GM15510 (cell line): ENCODE measurements at regions not wholly inside any gene's neighbourhood (a gene's known extent, or its start where the extent isn't known, plus 50 kb on each side); places are given as distances from the start of the nearest gene placed in this dataset.

Experiments
- POLR2A ChIP-seq: IDR thresholded peaks from 3 replicates; pipeline ENCODE4 v1.6.1; 2011; ENCODE audit warnings: borderline replicate concordance; ENCODE audit not compliant: insufficient read length; ENCODE audit errors: extremely low read depth

DNA sequence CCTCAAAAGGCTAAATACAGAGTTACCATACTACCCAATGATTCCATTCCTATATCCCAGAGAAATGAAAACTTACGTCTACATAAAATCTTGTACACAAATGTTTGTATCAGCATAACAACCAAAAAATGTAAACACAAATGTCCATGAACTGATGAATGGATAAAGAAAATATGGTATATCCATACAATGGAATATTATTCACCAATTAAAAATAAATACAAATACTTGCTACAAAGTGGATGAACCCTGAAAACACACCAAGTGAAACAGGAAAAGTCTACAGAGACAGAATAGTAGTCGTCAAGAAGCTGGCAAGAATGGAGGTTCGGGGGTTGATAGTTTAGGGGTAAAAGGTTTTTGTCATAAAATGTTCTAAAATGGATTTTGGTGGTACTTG lies 54.0 kb upstream of the ANKRD28 start:
- no peak for TF ChIP-seq POLR2A

DNA sequence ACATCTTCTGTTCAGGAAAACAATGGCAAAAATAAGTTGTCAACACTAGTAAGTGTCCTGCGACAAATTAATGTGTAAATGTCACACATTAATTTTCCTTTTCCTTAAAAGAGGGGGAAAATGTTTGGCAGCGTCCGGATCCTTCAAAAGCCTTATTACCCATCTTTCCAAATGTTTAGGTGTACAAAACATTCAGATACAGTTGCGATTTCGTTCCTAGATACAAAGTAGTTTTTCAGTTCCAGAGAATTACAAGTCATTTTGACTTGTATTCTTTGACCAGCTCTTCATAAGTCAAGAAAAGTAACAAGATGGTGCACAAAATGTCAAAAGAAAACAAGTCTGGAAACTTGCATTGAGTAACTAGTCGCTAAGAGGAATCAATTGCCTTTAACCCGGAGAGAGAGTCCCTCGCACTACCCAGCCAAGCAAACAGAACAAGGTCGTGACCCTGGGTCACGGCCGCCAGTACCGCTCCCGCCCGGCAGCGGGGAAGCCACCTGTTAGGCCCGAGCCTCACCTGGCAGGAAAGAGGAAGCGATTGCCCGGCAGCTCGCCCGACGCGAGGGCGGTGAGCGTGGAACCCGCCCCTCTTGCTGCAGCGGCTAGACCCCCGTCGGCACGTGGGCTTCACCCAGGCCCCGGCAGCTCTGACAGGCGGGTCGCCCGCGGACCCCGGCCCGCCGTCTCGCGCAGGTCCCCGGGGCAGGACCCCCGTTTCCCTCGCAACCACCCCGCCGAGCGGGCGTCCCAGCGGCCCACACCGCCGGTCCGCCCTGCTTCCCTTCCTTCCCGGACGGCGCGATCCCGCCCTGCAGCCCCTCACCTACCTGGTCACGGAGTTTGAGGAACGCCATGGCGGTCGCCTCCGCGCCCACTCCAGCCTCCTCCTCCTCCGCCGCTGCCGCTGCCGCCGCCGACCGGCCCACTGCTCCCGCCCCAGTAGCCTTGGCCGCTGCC lies 61.0 kb upstream of the ANKRD28 start:
- peak; percentile 34 for TF ChIP-seq POLR2A

DNA sequence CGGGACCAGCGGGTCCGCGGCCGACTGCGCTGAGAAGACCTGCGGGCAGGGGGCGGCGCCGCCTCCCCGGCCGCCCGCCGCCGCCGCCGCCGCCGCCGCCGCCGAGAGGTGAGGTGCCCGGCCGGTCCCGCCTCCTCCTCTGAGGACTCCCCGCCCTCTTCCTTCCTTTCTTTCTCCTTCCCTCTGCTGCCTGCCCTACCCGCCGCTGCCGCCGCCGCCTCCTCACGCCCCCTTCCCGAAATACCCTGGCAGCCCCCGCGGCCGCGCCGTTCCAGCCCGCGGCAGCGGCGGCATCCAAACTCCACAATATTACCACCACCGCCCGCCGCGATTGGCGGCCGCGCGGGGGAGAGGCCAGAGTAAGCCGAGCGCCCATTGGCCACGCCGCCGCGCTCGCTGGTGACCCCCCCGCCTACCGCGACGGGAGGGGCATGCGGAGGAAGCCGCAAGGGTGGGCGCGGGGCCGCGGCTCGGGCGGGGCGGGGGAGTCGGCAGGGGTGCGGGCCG lies 61.8 kb upstream of the ANKRD28 start:
- TF ChIP-seq POLR2A = peak; percentile 50

DNA sequence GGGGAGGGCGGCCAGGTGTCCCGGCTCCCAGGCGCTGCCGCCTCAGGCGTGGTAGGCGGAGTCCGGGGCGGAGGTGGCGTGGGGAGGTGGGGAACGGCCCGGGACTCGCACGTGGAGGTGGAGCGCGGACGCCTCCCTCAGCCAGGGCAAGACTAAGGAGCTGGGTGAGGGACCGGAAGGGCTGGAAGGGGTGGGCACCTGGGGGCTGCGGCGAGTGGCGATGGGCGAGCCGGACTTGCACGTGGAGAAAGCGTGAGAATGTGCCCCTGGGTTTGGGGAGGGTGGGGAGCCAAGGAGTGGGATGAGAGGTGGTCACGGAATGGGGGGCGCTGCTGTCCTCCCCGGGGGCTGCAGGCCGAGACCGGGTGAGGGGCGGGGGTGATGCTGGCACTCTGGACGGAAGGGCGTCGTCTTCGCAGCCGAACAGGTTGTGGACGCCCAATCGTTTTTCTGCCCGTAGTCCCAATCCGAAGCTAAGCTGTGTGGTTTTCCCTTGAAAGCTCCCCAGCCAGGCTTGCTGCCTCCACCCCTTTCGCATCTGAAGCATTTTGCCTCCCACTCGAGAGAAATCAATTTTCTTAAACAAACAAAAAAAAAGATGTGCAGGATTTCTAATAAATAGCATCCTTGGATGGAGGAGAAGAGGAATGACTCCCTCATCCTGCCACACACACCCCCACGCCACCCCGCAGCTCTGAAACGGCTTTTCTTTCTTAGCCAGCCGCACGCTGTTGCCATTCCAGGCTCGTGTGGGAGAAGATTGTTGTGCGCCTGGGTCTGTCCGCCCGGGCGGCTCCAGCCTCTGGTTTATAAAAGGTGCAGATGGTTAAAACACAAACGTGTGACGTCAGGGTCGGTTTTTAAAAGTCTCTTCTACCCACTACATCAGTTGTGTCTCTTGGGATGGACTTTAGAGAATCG lies 62.5 kb upstream of the ANKRD28 start:
- peak; percentile 41 for TF ChIP-seq POLR2A

DNA sequence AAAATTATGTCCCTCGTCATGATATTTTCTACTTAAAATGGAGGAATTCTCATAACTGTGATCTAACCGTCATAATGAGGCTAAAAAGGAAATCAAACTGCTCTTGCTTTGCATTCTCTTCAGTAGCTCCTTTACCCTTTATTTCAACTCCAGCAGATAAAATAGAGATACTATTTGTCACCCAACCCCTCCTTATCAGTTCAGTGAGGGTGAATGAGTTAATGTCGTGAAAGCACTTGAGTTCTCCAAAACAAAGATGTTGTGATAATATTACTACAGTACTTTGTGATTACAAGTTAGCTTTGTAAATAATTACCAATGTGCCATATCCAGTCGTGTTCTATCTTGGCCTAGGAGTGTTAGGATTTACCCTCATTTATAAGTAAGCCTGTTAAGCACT lies 63.4 kb upstream of the ANKRD28 start:
- no peak for TF ChIP-seq POLR2A

DNA sequence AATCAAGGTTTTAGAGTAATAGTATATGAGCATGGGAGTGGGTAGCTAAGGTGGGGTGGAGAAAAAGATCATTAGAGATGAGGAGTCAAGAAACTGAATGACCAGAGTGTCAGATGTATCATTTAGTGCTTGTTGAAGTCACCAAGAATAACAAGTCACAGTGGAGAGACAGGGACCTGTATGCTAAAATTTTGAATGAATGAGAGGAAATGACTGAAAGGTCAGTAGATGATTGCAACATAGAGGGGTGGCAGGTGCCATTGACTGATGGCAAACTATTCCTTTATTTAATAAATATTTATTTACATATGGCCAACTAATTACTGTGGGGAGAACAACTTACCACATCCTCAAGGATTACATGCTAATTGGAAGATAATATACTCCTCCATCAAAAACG lies 75.0 kb upstream of the ANKRD28 start:
- TF ChIP-seq POLR2A = no peak

DNA sequence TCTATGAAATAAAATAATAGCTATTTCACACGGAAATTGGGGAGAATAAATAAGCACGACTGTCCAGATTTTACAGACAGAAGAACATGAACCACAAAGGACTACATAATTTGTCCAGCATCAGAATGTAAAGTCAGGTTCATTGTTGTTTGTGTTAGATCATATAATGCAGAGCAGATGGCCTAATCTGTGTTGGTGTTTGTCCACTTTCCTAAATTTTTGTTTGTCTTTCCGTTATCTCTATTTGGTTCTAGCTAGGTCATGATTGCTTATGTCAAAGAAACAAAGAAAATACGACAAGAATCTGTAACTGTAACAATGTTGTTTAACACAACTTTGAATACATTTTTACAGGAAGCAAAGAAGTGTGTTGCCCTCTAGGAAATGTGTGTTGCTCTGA lies 75.6 kb upstream of the ANKRD28 start:
- no peak for TF ChIP-seq POLR2A

DNA sequence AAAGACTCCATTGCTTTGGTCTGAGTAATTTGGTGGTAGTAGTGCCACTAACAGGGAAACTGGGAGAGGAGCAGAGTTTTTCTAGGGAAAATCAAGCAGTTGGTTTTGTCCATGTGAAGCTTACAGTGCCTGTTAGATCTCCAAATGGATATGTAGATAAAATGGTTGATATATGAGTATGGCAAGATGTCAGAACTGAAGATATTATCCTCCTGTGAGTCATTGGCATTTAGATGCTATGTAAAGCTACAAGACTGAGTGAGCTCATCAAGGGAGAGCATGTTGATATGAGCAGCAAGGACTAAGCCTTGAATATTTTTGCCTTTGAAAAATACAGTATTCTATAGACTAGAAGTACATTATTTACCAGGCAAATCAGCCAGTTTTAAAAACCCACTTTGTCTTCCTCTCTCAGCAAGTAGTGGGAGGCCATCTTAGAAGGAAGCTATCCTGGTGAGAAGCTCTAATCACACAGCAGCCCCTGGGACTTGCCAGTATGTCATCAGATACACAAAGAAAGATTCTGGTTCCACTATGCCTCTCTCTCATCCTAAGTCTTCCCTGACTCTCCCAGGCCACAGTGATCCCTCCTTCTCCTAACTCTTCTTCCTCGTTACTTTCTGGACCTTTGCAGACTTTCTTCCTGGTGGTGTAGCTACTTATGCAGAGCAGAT lies 77.4 kb upstream of the ANKRD28 start:
- TF ChIP-seq POLR2A = no peak

DNA sequence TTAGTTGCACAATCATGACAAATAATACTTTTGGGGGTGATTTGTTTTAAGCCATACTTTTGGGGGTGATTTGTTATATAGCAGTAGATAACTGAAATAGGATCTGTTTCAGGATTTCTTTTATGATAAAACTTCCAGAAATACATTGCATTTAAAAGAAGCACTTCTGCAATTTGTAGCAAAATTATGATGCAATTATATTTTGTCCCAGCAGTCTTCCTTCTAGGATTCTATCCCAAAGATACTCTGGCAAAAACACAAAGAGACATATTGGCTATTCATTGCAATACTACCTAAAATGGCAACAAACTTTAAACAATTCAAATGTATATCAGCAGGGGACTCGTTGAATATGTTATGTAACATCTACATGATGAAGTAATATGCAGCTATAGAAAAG lies 78.9 kb upstream of the ANKRD28 start:
- TF ChIP-seq POLR2A = no peak

DNA sequence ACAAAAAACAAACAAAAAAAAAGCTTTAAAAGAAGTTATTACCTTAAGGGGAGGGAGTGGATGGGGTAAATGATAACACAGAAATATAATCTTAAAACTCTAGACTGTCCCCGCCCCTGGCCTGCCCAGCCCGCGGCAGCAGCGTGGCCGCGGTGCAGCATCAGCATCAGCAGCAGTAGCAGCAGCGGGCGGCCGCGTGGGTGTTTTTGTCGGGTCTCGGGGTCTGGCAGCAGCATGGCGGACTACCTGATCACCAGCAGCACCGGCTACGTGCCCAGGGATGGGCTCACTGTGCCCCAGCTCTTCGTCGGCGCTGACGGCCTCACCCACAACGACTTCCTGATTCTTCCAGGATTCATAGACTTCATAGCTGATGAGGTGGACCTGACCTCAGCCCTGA lies 80.0 kb upstream of the ANKRD28 start:
- no peak for TF ChIP-seq POLR2A

DNA sequence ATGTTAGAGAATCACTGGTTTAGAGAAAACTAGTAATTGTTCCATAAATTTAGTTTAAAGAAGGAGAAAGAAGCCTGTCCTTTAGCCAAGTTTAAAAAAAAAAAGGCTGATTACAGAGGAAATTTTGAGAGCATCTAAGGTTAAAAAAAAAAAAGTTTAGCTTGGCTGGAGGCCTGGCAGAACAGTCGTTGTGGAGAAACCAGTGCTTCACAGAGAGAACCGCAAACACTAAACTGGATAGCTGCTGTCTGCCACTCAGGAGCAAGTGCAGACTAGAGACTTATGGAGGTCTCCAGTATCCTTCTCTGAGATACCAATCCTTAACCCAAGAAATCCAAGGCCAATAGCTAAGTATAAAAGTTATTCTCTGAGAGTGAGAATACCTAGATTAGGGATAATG lies 84.8 kb upstream of the ANKRD28 start:
- no peak for TF ChIP-seq POLR2A

DNA sequence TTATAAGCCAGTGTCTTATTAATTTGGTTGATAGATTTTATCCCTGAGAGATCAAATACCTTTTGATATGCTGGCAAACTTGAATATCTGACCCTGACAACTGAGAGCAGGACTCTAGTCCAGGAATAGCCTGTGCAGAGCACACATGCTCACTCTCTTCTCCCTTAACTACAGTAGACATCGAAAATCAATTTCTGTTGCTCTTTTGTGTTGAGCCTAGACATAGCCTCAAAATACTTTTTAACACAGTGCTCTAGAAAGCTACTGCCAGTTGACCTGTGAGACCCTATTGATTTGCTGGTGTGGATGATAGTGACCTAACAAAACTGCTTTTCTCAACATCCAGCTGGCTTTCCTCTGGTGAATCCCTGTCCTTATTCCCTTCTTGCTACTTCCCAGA lies 86.4 kb upstream of the ANKRD28 start:
- TF ChIP-seq POLR2A = no peak

DNA sequence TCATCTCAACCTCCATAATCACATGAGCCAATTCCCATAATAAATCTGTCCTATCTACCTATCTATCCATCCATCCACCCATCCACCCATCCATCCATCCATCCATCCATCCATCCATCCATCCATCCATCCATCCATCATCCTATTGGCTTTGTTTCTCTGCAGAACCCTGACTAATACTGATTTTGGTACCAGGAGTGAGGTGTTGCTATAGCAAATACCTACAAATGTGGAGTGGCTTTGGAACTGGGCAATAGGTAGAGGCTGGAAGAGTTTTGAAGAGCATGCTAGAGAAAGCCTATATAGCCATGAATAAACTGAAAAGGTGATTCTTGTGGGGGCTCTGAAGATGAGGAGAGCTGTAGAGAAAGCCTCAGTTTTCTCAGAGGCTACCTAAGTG lies 88.7 kb upstream of the ANKRD28 start:
- TF ChIP-seq POLR2A = no peak

DNA sequence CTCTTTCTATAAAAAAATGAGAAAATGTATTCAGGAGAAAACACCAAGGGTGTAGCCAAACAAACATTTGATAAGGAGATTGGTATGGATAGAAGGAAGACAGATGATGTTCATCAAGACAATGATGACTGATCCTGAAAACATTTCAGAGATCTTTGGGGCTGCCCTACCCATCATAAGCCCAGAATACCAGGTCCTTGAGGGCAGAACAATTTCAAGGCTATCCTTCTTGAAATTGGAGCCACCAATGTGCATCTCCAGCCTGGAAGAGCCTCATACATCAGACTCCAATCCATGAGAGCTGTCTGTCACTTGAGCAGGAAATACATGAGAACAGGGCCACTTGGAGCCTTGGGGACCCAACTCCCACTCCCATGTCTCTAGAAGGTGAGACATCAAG lies 89.5 kb upstream of the ANKRD28 start:
- no peak for TF ChIP-seq POLR2A

DNA sequence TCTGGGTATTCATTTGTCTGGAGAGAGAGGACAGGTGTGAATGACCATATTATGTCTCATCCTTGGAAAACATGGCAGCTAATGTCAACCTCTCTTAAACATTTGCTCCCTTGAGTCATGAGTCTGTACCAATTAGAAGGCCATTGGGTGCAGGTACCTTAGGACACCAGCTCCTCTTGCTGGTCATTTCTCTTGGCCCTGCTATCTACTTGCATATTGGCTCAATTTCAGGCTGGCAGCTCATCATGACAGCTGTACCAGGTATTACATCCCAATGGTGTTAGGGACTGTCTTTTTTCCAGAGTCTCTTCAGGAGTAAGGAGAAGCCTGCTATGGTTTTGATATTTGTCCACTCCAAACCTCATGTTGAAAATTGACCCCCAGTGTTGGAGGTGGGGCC lies 92.2 kb upstream of the ANKRD28 start:
- TF ChIP-seq POLR2A = no peak

DNA sequence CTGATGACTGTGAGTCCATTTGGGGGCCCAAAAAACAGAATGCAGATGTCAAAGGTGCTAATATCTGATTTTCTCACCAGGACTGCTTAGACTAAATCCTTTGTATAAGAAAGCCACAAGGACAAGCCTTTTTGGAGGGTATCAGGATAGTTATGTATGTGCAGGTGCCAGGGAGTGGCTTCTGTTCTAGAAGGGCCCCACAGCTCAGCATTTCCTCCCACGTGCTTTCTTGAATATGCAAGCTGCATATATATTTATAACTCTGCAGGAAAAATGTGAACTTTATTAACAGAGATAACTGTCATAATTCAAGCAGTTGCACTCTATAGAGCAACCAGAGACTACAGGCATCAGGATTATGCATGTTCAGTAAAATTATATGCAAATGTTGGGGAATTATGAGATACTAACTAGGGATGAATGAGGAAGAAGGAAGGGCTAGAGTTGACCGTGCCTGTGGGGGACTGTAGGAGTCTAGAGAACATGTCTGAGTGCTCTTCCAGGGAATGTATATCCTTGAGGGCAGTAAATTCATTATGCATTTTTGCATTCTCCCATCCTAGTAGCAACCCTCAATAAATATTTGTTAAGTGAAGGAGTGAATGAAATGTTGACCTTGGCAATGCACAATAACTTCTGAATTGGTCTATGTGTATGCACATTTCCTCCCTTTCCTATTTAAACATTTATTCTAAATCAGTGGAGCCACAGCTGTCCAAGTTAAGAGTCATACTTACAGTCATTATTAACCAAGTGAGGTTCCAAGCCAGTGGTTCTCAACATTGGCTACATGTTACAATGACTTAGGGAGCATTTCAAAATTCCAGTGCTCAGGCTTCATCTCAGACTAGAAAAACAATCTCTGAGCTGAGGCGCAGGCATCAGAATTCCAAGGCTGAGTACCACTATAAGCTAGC lies 94.8 kb upstream of the ANKRD28 start:
- no peak for TF ChIP-seq POLR2A
